Neuron (in vitro differentiated cells): ENCODE measurements at regions not wholly inside any gene's neighbourhood (a gene's known extent, or its start where the extent isn't known, plus 50 kb on each side); places are given as distances from the start of the nearest gene placed in this dataset.

Experiments
- H2AFZ ChIP-seq: one replicate; pipeline ENCODE4 v1.6.1; 2013; ENCODE audit warnings: low read depth, mild to moderate bottlenecking, inconsistent platforms, low read length, moderate library complexity
- H3K27me3 ChIP-seq: one replicate; pipeline ENCODE4 v1.6.1; 2013; ENCODE audit warnings: low read length; ENCODE audit not compliant: insufficient read depth
- H3K36me3 ChIP-seq: one replicate; pipeline ENCODE4 v1.6.1; 2013; ENCODE audit warnings: low read length; ENCODE audit not compliant: insufficient read depth
- H3K4me1 ChIP-seq: one replicate; pipeline ENCODE4 v1.6.1; 2013; ENCODE audit warnings: low read length; ENCODE audit not compliant: insufficient read depth
- H3K4me3 ChIP-seq: 2 replicates; pipeline ENCODE4 v1.5.1; 2013; ENCODE audit warnings: mild to moderate bottlenecking, low read length, moderate library complexity
- H3K9me3 ChIP-seq: one replicate; pipeline ENCODE4 v1.6.1; 2013; ENCODE audit warnings: low read length

DNA sequence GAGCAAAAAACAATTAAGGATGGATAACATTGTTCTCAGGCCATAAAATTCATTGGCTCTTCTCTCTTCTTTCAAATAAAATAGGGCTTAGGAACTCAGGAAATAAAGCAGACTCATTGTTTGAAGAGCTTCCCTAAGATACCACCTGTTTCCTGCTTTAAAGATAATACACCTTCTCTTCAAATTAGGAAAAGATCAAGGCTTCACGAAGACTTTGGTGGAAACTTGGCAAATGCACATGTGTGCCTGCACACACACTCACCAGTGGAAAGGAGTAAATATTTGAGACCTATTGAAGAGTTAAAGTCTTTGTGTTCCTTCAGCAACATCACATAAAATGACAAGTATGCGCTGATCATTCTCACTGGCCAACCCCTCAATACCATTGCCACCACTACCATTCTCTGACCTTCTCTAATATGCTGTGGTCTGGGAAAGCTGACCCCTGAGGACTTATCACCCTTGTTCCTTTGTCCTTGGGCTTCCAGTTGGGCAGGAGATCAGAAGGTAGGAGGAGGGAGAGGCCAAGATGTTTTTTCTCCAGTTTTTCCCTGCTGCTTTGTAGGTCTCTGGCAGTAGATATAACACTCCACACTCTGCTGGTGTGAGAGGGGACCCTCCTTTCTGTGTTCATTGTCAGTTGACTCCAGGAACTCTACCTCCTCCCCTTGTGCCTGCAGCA lies 53.5 kb upstream of the SPOPL start:
- peaks cover 6% of the 10 kb centered on the region for H3K4me1 ChIP-seq
- H2AFZ ChIP-seq: no peak overlapping the region
- H3K4me3 ChIP-seq: no peak overlapping the region
- no peaks in the 10 kb centered on the region for H3K9me3 ChIP-seq
- no peaks in the 10 kb centered on the region for H3K27me3 ChIP-seq
- H3K36me3 ChIP-seq: no peaks in the 10 kb centered on the region
